Kidney capillary endothelial cell (primary cell): ENCODE measurements at regions not wholly inside any gene's neighbourhood (a gene's known extent, or its start where the extent isn't known, plus 50 kb on each side); places are given as distances from the start of the nearest gene placed in this dataset.
A peak's percentile ranks its signal among the peaks of the same experiment; 100 is the strongest.

ENCODE experiments used
- DNase-seq: peaks from one replicate; pipeline ENCODE4 v3.0.0-alpha.2; 2018; ENCODE audit warnings: low spot score

DNA sequence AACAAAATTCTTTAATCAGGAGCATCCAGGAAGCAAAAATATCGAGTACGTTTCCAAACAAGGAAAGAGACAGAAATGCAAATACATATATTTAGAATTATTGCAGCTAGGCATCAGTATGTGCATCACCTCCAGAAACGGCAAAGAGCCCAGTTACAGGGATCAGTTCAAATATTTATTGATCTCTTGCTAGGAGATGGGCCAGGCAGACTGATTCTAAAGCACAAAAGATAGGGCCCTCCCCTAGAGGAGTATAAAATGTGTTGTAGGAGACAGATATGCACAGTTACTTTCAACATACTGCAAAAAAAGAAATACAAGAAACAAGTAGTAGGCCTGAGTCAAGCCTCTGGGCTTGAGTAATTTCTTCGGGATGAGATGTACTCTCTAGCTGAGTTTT lies 80.7 kb upstream of the NHSL1 start:
- no peak for DNase-seq

DNA sequence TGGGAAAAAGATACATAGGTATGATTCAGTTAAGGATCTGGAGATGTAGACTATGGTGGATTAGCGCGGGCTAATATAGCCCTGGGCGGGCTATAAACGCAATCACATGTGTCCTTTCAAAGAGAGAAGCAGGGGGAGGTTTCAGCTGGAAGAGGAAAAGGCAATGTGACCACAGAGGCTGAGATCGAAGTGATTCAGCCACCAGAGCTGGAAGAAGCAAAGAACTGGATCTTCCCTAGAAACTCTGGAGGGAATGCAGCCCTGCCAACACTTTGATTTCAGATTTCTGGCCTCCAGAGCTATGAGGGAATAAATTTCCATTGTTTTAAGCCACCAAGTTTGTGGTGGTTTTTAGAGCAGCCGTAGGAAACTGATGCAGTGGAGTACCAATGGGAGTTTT lies 81.5 kb upstream of the NHSL1 start:
- DNase-seq = no peak

DNA sequence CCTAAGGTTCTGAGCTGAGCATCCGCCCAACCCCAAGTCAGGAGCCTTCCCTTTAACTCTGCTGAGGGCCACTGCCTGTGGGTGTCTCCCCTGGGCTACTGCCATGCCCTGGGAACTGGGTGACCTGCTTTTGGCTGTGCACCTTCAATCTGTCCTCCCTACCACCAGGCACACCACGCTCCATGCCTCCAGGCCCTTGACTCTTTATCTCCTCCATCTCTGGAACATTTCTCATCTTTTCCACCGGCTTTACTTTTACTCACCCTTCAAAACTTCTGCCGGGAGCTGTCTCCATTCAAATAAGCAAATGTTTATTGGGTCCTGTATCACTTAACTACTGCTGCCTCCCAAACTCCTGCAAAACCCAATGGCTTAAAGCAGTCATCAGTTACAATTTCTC lies 83.3 kb upstream of the NHSL1 start:
- no peak for DNase-seq

DNA sequence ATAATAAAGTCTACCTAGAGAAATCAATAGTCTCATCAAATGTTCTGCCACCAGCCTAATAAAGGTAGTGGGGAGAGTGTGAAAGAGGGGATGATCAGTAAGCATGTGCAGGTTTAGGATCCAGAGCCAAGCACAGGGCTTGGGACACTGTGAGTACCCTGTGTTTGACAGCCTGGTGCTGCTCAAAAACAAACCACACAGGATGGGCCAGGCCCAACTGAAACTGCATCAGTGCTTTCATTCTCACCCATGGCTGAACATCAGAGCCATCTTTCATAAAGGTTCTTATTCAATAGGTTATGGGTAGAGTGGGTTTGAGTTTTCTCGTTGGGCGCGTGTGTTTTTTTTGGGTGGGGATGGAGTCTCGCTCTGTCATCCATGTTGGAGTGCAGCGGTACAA lies 87.3 kb upstream of the NHSL1 start:
- DNase-seq = no peak

DNA sequence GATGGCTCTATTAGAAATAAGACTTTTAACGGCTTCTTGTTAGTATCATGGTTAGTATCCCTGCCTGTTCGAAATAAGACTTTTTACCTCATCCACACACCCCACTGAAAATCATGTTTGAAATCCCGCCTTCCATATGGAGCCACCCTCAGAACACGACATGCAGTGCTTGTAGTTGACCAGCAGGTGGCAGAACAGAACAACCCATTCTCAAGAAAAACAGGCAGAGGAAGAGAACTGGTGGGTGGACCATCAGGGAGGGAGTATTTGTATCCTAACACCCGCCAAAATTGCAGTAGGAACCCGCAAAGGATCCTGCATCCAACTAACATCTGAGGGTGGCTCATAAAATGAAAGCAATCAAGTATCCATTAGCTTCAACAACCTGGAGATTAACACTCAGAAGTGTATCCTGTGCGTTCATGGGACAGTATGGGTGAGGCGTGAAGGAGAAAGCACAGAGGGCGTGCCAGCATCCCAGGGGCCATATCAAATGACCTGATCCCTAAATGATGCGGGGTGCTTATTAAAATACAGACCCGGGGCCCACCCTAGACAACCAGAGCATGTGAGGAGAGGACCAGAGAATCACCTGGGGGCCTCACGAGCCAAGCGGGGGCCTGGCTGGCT lies 89.6 kb upstream of the NHSL1 start:
- DNase-seq = peak; percentile 81

DNA sequence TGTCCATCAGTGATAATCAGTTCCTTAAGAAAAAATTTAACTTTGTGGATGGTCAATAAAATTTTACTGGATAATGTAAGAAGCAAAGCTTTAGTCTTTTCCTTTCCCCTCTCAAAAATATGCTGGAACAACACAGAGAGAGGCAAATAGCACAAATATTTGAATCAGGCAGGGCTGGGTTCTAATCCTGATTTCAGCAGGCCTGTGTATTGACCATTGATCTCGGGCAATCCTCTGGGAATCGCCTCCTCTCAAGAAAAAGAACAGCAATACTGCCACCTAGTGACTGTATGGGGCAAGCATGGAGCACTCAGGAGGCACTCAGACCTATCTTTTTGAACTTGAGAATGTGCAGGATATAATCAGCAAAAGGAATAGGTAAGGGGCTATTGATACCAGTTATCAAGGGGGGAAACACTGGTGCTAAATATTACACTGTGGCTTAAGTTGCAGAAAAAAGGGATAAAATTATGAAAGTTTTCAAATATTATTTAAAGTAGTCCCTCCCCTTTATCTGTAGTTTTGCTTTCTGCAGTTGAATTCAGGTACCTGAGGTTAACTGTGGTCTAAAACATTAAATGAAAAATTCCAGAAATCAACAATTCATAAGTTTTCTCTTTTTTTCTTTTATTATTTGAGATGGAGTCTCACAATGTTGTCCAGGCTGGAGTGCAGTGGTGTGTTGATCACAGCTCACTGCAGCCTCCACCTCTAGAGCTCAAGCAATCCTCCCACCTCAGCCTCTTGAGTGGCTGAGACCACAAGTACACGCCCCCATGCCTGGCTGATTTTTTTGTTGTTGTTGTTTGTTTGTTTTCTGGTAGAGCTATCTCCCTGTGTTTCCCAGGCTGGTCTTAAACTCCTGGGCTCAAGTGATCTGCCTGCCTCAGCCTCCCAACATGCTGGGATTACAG lies 91.8 kb upstream of the NHSL1 start:
- peak; percentile 77 for DNase-seq

GRCh38 chr6:138592749-138593123 lies 93.4 kb upstream of the NHSL1 start:
- no peak for DNase-seq

- DNase-seq = peak; percentile 99
These were observed 94.0 kb upstream of the NHSL1 start for GRCh38 chr6:138593124-138593877.

DNA sequence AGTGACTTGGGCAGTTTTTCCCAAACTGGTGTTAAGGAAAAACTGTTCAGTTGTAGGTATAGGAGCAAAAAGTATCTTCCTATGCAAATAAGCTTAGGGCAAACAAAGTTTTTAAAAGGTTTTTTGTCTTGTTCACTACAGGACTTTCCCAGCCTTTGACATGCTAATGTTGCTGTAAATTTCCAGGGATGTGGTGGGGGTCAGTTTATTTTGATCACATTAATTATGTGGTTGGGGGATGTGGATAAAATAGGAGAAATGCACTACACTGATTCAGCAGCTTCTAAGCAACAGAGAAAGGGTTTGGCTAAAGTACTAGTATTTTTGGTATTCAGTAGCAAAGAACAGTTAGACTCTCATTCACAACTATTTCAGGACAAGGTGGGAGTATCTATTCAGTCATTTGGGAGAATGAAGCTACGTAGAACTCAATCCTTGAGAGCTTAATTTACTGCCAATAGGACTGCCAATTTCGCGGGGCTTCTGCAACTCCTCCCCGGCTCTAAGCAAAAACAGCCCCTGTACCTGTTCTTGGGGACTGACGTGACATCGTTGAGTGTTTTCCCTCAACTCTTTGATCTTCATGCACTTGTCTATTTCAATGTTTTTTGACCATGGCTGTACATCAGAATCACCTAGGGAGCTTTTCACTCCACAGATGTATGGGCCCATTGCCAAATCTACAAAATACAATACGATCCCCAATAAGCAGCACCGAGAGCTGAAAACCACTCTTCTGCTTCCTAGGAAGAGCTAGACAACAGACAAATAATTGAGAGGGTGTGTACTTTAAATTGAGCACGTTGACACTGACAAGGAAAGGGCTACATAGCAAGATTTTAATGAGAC lies 94.8 kb upstream of the NHSL1 start:
- no peak for DNase-seq

DNA sequence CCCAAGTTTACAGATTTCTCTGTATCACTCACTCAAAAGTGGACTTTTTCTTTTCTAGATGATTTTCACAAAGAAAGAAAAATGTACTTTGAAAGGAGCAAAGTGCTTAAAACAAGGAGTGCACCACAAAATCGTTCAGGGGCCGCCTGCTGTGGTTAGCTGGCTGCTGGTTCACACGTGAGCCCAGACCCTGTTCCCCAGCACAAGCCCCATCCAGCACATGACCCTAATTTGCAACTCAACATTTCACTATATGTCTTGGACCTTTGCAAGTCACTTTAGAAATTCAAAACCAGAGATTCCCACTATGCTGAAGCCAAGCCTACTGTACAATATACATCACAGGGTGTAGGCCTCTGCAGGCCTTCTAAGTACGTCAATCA lies 95.5 kb upstream of the NHSL1 start:
- no peak for DNase-seq

DNA sequence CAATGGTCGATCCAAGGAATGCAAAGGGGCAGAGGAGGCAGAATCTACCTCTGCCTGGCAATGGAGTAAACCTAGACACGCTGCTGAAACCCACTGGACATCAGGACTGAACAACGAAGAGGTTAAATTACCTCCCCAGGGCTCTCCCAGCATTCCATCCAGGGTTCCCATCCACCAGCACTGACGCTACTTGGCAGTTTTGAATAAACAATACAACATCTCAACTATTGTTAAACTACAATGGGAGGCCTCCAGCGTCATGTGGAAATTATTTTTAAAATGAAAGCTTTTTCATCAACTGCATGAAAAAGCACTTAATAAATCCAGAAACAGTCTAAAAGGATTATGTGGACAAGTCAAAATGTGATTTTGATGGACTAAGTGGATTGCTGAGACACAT lies 96.8 kb upstream of the NHSL1 start:
- DNase-seq = no peak

- DNase-seq = no peak
These were observed 97.3 kb upstream of the NHSL1 start for GRCh38 chr6:138596591-138596990.

GRCh38 chr6:138597336-138597735 lies 98.0 kb upstream of the NHSL1 start:
- DNase-seq = no peak

DNA sequence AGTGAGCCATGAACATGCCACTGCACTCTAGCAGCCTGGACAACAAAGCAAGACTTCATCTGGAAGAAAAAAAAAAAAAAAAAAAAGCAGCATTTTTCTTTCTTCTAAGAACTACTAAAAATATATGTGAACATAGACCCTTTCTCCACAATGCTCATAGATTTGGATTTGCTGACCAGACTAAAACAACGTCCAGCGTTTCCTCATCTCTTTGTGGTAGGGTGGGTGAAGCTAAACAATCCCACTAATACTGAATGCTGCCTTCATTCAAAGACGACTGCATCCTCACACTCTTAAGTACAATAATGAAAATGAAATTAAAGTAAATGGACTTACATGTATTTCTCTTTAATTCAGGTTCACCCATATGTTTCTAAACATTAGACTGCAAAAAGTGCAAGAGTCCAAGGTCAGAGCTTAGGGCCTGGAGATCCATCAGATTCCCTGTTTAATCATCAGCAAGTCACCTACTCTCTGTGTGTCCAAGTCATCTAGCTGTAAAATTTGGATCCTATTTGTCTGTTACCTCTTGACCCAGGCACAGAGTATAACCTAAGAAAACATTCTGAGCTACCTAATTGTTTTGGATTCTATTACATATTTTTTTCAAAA lies 99.4 kb upstream of the NHSL1 start:
- DNase-seq = no peak

DNA sequence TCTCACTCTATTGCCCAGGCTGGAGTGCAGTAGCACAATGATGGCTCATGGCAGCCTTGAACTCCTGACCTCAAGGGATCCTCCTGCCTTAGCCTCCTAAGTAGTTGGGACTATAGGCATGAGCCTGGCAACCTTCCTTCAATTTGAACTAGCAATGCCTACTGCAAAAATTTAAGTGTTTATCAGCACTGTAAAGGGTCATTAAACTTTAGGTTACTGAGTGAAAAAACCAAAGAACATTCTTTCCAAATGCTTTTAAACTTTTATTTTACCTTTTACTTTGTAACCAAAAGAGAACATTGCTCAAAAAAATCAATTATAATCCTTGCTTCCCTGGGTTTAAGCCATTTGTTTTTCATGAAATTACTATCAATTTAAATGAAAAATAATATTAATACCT lies 101.0 kb upstream of the NHSL1 start:
- no peak for DNase-seq

DNA sequence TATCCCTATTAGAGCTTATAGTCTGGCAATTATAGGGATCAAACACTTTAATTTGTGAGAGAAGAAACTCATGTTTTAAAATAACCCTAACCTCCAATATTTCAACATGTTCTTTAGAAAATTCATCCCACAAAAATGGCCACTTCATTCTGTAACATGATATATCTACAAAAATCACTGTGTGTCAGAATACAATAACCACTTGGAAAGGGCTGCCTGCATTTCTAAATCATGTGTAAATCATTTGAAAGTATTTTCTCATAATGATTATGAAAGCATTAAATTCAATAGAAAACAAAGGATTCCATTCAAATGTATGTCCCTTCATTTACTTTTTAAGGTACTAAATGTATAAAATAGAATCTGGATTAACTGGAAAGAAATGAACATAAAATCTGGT lies 101.4 kb upstream of the NHSL1 start:
- no peak for DNase-seq

- no peak for DNase-seq
These were observed 101.8 kb upstream of the NHSL1 start for GRCh38 chr6:138601128-138601527.

DNA sequence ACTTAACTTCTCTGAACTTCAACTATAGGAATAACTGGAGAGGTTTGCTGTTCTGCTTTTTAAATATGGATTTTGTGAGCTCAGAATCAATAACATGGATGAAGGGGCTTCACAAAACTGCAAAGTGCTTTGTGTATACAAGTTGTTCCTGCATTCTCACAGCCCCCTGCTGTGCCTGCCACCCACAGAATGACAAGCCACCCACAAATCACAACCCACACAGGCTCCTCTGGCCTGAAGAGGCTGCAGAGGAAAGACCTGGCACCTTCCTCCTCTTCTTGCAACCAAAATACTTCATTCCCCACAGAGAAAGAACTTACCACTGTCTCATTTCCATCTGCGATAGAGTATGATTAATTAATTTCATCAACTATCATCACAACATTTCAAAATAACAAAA lies 106.7 kb upstream of the NHSL1 start:
- no peak for DNase-seq

DNA sequence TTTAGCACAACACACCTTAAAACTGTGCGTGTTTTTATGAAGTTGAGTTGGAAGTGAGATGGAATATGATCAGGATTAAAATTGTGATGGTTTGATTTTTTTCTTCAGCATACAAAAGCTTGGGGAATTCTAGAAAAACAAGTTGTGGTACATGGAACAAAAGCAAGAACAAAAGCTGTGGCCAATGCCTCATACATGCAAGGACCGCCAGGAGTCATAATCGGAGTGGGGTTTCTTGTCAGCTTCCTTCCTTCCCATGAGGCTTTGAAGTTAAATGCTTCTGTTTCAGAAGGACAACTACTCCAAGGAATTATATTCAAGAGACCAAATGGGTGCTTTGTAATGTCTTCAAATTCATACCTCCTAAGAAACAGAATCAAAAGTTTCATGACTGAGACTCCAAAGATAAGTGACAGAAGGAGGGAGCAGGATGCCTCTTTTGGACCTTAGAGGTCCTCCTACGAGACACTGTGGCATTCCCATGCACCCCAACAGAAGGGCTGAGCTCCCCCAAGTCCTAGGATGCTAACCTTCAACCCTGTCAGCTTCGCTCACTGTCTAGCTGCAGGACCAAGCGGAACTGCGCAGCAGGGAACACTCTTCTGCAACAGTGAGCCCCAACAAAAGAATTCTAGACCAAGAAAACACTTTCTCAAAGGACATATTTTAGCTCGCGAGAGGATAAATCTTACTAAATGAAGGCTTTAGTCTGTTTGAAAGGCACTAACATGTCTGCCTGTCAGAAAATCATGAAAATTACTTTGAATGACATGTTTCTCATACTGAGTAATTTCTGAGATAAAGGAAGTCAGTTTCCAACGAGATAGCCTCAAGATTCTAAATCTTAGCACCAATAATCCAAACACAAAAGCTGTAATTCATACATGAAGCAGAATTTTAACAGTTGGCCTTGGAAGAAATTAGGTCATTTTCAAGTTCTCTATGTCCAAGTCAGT lies 108.5 kb upstream of the NHSL1 start:
- no peak for DNase-seq

DNA sequence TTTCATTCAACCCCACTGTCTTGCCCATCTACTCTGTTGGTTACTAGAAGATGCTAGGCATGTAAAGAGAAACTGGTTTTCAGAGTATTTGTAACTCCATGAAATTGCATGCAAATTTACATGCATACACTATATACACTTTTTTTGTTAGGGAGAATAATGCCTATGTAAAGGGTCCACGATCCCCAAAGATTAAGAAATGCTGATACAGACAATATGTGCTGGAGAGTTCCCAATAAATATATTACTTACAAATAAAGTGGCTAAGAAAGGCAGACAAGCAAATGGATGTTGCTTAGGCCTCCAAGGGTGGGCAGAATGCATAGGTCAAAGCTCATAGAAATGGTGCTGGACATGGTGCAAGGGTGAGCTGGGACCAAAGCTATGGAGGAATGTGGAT lies 109.6 kb upstream of the NHSL1 start:
- DNase-seq = no peak
